Naive thymus-derived CD4-positive, alpha-beta T cell (primary cell): ENCODE measurements at regions not wholly inside any gene's neighbourhood (a gene's known extent, or its start where the extent isn't known, plus 50 kb on each side); places are given as distances from the start of the nearest gene placed in this dataset.
"Not testable (repeated sequence)": the region's sequence is repeated elsewhere in the genome, so short reads cannot be mapped to it uniquely, and the experiment has no call there.

ENCODE experiments used
- ATAC-seq: fragments of 150-1000 bp; cut with Tn5 transposase; 2 replicates; pipeline ENCODE4 v1.10.0; 2021; ENCODE audit warnings: mild to moderate bottlenecking, moderate library complexity
- CTCF ChIA-PET: fragments of 350-600 bp; sonication (Branson Sonifier 250); formaldehyde crosslinking; loops from one replicate; lab custom pipeline; 2021; ENCODE audit warnings: antibody characterized with exemption; lab: Charles Lee
- POLR2A ChIA-PET: fragments of 350-600 bp; sonication (Branson Sonifier 250); formaldehyde crosslinking; loops from one replicate; lab custom pipeline; 2021; ENCODE audit warnings: antibody characterized with exemption, inconsistent platforms; lab: Charles Lee
- DNase-seq, 9 donors: peaks; one replicate each; pipeline versions ENCODE4 v3.0.0 to v3.0.0-alpha.2; 2020 to 2022; ENCODE audit warnings: mixed read lengths in 1 of 9
- H3K27ac ChIP-seq: one replicate; pipeline ENCODE4 v1.7.0; 2013; ENCODE audit warnings: mild to moderate bottlenecking, low read depth, low read length, moderate library complexity
- H3K27me3 ChIP-seq, 2 donors: one replicate each; pipeline ENCODE4 v1.7.0; 2013; ENCODE audit warnings: low read length in 2 of 2, mild to moderate bottlenecking in 2 of 2, moderate library complexity in 2 of 2; ENCODE audit not compliant: control insufficient read depth in 2 of 2, insufficient read depth in 2 of 2
- H3K36me3 ChIP-seq, 3 experiments: 1 replicate in 2 of 3; 2 replicates in 1 of 3; pipeline ENCODE4 v1.7.0; 2013; ENCODE audit warnings: low read length in 3 of 3, mild to moderate bottlenecking in 3 of 3, moderate library complexity in 1 of 3; ENCODE audit not compliant: insufficient read depth in 3 of 3, control insufficient read depth in 2 of 3
- H3K4me1 ChIP-seq, 2 donors: one replicate each; pipeline ENCODE4 v1.7.0; 2013; ENCODE audit warnings: low read length in 2 of 2, mild to moderate bottlenecking in 2 of 2, moderate library complexity in 1 of 2; ENCODE audit not compliant: control insufficient read depth in 2 of 2, insufficient read depth in 2 of 2
- H3K4me3 ChIP-seq: 2 replicates; pipeline ENCODE4 v1.7.0; 2013; ENCODE audit warnings: mild to moderate bottlenecking, low read length
- H3K9me3 ChIP-seq, 3 experiments: 1 replicate in 2 of 3; 2 replicates in 1 of 3; pipeline ENCODE4 v1.7.0; 2013; ENCODE audit warnings: low read length in 3 of 3; ENCODE audit not compliant: control insufficient read depth in 2 of 3
- H3K27ac Mint-ChIP-seq, 9 donors: one replicate each; pipeline ENCODE4 v1.8.0; 2020 to 2022; ENCODE audit warnings: mixed read lengths in 9 of 9, mild to moderate bottlenecking in 8 of 9, moderate library complexity in 5 of 9, inconsistent platforms in 2 of 9
- H3K27me3 Mint-ChIP-seq, 5 donors: one replicate each; pipeline ENCODE4 v1.8.0; 2021 to 2022; ENCODE audit warnings: mixed read lengths in 5 of 5, mild to moderate bottlenecking in 1 of 5
- H3K36me3 Mint-ChIP-seq, 5 donors: one replicate each; pipeline ENCODE4 v1.8.0; 2020 to 2022; ENCODE audit warnings: mixed read lengths in 5 of 5, mild to moderate bottlenecking in 3 of 5, inconsistent platforms in 1 of 5
- H3K4me1 Mint-ChIP-seq, 7 donors: one replicate each; pipeline ENCODE4 v1.8.0; 2020 to 2022; ENCODE audit warnings: mixed read lengths in 7 of 7, mild to moderate bottlenecking in 3 of 7, inconsistent platforms in 1 of 7
- H3K4me3 Mint-ChIP-seq, 10 donors: one replicate each; pipeline ENCODE4 v1.8.0; 2020 to 2022; ENCODE audit warnings: mild to moderate bottlenecking in 10 of 10, mixed read lengths in 10 of 10, moderate library complexity in 6 of 10, inconsistent platforms in 2 of 10
- H3K9me3 Mint-ChIP-seq, 11 donors: one replicate each; pipeline ENCODE4 v1.8.0; 2020 to 2022; ENCODE audit warnings: mixed read lengths in 11 of 11, mild to moderate bottlenecking in 4 of 11, inconsistent platforms in 1 of 11, moderate library complexity in 1 of 11
- intact Hi-C, 2 donors: fragments of 100-400 bp; cut with micrococcal nuclease; formaldehyde crosslinking; loops; one replicate each; pipeline ENCODE4 v1.15.1; 2023

DNA sequence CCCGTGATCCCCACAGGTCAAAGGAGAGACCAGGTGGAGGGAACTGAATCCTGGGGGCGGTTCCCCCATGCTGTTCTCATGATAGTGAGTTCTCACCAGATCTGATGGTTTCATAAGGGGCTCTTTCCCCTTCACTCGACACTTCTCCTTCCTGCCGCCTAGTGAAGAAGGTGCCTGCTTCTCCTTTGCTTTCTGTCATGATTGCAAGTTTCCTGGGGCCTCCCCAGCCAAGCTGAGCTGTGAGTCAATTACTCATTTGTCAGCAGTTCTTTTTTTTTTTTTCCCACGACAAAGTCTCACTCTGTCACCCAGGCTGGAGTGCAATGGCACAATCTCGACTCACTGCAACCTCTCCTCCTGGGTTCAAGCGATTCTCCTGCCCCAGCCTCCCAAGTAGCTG, 1530.4 kb downstream of the BRD1 start:
- no peaks in the 10 kb centered on the region for H3K27me3 ChIP-seq
- Mint-ChIP-seq H3K4me3 (no peak overlapping the region), H3K9me3 (peaks cover 0 to 10% (median 4%) of the 10 kb centered on the region in 11 donors), H3K36me3 (no peaks in the 10 kb centered on the region), H3K27ac (no peak overlapping the region), H3K27me3 (peaks cover 0 to 4% (median 0%) of the 10 kb centered on the region in 5 donors), H3K4me1 (peaks cover 0 to 1% (median 0%) of the 10 kb centered on the region in 7 donors)
- no peaks in the 10 kb centered on the region for H3K36me3 ChIP-seq
- POLR2A ChIA-PET = no interaction called here
- no peak overlapping the region for H3K4me3 ChIP-seq
- no peak for DNase-seq
- H3K9me3 ChIP-seq = peaks cover 0 to 2% (median 0%) of the 10 kb centered on the region in 3 experiments
- CTCF ChIA-PET = no interaction called here
- no peak for ATAC-seq
- no peaks in the 10 kb centered on the region for H3K4me1 ChIP-seq
- intact Hi-C loops = no loop called here
- H3K27ac ChIP-seq = no peak overlapping the region

DNA sequence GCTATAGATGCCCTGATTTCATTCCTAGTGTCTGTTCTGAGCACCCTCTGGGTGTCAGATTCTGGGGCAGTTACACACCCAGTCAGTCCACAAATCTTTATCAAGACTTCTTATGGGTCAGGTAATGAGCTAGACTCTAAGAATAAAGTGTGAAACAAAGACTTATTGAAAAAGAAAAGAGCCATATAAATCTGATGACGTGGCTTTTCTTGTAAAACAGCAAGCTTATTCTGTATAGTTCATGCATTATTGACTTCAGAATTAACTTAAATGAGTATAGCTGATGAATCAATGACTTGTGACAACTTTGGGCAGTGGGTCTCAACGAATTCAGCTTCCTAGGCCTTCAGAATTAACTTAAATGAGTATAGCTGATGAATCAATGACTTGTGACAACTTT, 1527.5 kb downstream of the TBC1D22A start:
- H3K4me1 Mint-ChIP-seq, H3K9me3 ChIP-seq, POLR2A ChIA-PET, ATAC-seq, DNase-seq, H3K36me3 Mint-ChIP-seq, H3K36me3 ChIP-seq, H3K4me3 Mint-ChIP-seq, H3K4me3 ChIP-seq, intact Hi-C loops, H3K4me1 ChIP-seq, H3K27ac Mint-ChIP-seq, H3K27me3 ChIP-seq, H3K27ac ChIP-seq: not testable (repeated sequence)
- peaks cover 2 to 27% (median 7%) of the 10 kb centered on the region in 11 donors for H3K9me3 Mint-ChIP-seq
- H3K27me3 Mint-ChIP-seq = peaks cover 0 to 16% (median 11%) of the 10 kb centered on the region in 5 donors
- CTCF ChIA-PET = interaction anchor here (0.7 kb wide), 1 partner anchor 12 kb away, joined by 3 read pairs; no protein-coding TSS in a partner anchor

DNA sequence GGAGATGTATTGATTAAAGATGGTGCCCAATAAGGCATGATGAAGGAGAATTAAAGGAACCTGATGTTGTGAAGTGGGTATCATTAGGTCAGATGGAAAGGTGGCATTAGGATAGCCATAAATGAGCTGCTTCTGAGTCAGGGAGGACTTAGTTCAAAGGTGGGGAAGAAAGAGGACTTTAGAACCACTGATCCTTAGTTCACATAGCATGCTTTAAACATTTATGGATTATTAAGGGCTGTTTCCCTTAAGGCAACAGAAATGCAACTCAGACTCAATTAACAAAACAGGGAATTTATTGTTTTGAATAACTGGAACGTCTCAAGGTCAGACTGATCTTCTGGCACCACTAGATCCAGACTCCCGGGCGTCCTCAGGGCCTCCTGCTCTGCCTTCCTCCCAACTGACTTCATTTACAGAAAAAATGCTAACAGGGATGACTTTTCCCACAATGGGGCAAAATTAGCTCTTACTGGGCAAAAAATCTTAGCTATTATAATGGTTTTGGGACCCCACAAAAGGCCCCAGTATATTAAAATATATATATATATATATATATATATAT, 1526.0 kb downstream of the TBC1D22A start:
- Mint-ChIP-seq H3K4me1 (no peaks in the 10 kb centered on the region), H3K4me3 (no peak overlapping the region), H3K27me3 (peaks cover 0 to 16% (median 13%) of the 10 kb centered on the region in 5 donors), H3K27ac (no peak overlapping the region), H3K9me3 (peaks cover 0 to 23% (median 4%) of the 10 kb centered on the region in 11 donors), H3K36me3 (no peaks in the 10 kb centered on the region)
- intact Hi-C loops = no loop called here
- no peaks in the 10 kb centered on the region for H3K4me1 ChIP-seq
- no peak overlapping the region for H3K27ac ChIP-seq
- CTCF ChIA-PET = no interaction called here
- DNase-seq = no peak
- H3K9me3 ChIP-seq = no peaks in the 10 kb centered on the region
- H3K27me3 ChIP-seq = no peaks in the 10 kb centered on the region
- no peaks in the 10 kb centered on the region for H3K36me3 ChIP-seq
- H3K4me3 ChIP-seq = no peak overlapping the region
- POLR2A ChIA-PET = no interaction called here
- no peak for ATAC-seq

DNA sequence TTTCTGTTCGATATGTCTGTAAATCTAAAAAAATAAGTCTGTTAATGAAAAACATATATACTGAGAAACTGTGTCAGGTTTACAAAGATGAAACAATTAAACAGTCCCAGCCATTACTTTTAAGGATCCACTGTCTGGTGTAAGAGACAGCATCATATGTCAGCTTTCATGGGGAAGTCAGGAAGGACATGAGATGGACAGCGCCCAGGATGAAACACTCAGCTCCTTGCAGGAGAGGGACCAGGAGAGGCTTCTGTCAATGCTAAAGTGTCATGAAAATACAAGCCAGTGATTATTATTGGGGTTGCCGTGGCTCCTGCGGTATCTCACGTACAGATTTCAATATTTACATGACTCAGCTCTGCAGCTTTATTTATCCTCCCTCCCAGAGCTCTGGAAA, 1524.6 kb downstream of the TBC1D22A start:
- H3K36me3 ChIP-seq = no peaks in the 10 kb centered on the region
- no peak for ATAC-seq
- H3K27me3 ChIP-seq = no peaks in the 10 kb centered on the region
- peaks cover 0 to 16% (median 11%) of the 10 kb centered on the region in 5 donors for H3K27me3 Mint-ChIP-seq
- DNase-seq = no peak
- H3K9me3 ChIP-seq = no peaks in the 10 kb centered on the region
- no peak overlapping the region for H3K27ac ChIP-seq
- peaks cover 0 to 14% (median 4%) of the 10 kb centered on the region in 11 donors for H3K9me3 Mint-ChIP-seq
- intact Hi-C loops = no loop called here
- ChIA-PET POLR2A (no interaction called here), CTCF (no interaction called here)
- no peak overlapping the region for H3K4me3 ChIP-seq
- H3K27ac Mint-ChIP-seq = no peak overlapping the region
- H3K36me3 Mint-ChIP-seq = no peaks in the 10 kb centered on the region
- H3K4me3 Mint-ChIP-seq = no peak overlapping the region
- H3K4me1 Mint-ChIP-seq = no peaks in the 10 kb centered on the region
- H3K4me1 ChIP-seq = no peaks in the 10 kb centered on the region

DNA sequence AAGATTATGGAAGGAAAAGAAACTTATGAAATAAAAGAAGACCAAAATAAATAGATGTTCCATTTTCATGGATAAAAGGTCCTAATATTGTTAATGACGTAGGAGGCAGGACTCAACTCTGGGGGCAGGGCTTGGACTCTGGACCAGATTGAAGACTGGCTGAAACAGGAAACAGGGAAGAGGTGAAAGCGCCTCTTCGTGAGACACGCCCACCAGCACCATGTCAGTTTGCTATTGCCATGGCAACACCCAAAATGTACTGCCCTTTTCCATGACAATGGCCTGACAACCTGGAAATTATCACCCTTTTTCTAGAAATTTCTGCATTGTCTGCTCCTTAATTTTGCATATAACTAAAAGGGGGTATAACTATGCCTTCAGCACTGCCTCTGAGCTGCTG, 1522.2 kb downstream of the TBC1D22A start:
- no peaks in the 10 kb centered on the region for H3K36me3 ChIP-seq
- no peaks in the 10 kb centered on the region for H3K27me3 ChIP-seq
- no peaks in the 10 kb centered on the region for H3K4me1 ChIP-seq
- no peak overlapping the region for H3K27ac Mint-ChIP-seq
- ATAC-seq (no peak), DNase-seq (no peak)
- H3K36me3 Mint-ChIP-seq = no peaks in the 10 kb centered on the region
- H3K9me3 Mint-ChIP-seq = peaks cover 0 to 6% (median 1%) of the 10 kb centered on the region in 11 donors
- no peak overlapping the region for H3K27ac ChIP-seq
- no peak overlapping the region for H3K4me3 Mint-ChIP-seq
- H3K4me1 Mint-ChIP-seq = no peaks in the 10 kb centered on the region
- peaks cover 0 to 33% (median 21%) of the 10 kb centered on the region in 5 donors for H3K27me3 Mint-ChIP-seq
- ChIA-PET CTCF (no interaction called here), POLR2A (no interaction called here)
- no peak overlapping the region for H3K4me3 ChIP-seq
- no peaks in the 10 kb centered on the region for H3K9me3 ChIP-seq
- intact Hi-C loops = no loop called here

DNA sequence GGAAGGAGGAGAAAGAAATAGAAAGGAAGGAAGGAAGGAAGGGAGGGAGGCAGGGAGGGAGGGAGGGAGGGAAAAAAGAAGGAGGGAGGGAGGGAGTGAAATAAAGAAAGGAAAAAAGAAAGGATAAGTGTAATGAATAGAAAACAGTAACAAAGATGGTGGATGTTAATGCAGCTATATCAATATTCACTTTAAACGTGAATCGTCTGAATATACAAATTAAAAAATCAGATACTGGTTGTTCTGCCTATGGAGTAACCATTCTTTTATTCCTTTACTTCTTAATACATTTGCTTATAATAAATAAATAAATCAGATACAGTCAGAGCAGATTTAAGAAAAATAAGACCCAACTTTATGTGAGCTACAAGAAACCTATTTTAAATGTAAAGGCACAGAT, 1520.4 kb downstream of the TBC1D22A start:
- Histone ChIP-seq H3K4me3 (no peak overlapping the region), H3K36me3 (no peaks in the 10 kb centered on the region), H3K27me3 (no peaks in the 10 kb centered on the region), H3K27ac (no peak overlapping the region), H3K4me1 (no peaks in the 10 kb centered on the region), H3K9me3 (no peaks in the 10 kb centered on the region)
- intact Hi-C loops = no loop called here
- CTCF ChIA-PET = no interaction called here
- Mint-ChIP-seq H3K4me1 (peaks cover 0 to 2% (median 0%) of the 10 kb centered on the region in 7 donors), H3K4me3 (no peak overlapping the region), H3K36me3 (no peaks in the 10 kb centered on the region), H3K27ac (no peak overlapping the region), H3K27me3 (peaks cover 0 to 37% (median 30%) of the 10 kb centered on the region in 5 donors), H3K9me3 (peaks cover 0 to 8% (median 0%) of the 10 kb centered on the region in 11 donors)
- ATAC-seq (no peak), DNase-seq (no peak)
- POLR2A ChIA-PET = no interaction called here

DNA sequence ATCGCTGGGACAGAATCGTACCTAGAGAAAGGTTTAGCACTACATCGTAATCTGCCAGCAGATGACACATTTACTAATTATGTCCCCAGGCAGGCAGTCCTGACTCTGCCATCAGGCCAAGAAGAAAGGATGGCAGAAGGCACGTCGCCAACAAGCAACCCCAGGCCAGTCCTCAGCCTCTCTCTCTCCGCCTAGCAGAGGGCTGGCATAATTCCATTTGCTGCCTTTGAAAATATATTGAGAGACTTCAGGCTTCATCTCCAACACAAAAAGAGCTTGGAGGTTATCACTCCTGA, 1517.0 kb downstream of the TBC1D22A start:
- Histone ChIP-seq H3K27me3 (no peaks in the 10 kb centered on the region), H3K4me3 (no peak overlapping the region), H3K9me3 (no peaks in the 10 kb centered on the region), H3K4me1 (no peaks in the 10 kb centered on the region), H3K27ac (no peak overlapping the region), H3K36me3 (no peaks in the 10 kb centered on the region)
- ATAC-seq (no peak), DNase-seq (no peak)
- H3K27me3 Mint-ChIP-seq = peaks cover 0 to 40% (median 32%) of the 10 kb centered on the region in 5 donors
- H3K4me3 Mint-ChIP-seq = no peak overlapping the region
- H3K4me1 Mint-ChIP-seq = peaks cover 0 to 2% (median 0%) of the 10 kb centered on the region in 7 donors
- peaks cover 0 to 8% (median 0%) of the 10 kb centered on the region in 11 donors for H3K9me3 Mint-ChIP-seq
- POLR2A ChIA-PET = no interaction called here
- intact Hi-C loops = no loop called here
- H3K36me3 Mint-ChIP-seq = no peaks in the 10 kb centered on the region
- CTCF ChIA-PET = no interaction called here
- no peak overlapping the region for H3K27ac Mint-ChIP-seq
